Esophagus squamous epithelium (tissue), 5 donors: ENCODE measurements at regions not wholly inside any gene's neighbourhood (a gene's known extent, or its start where the extent isn't known, plus 50 kb on each side); places are given as distances from the start of the nearest gene placed in this dataset.

ENCODE experiments used
- DNase-seq: peaks from one replicate; lab custom pipeline; 2025; lab: John Stamatoyannopoulos, UW
- H3K27ac ChIP-seq, 4 donors: fragments of 200-600 bp; sonication (generic); one replicate each; pipeline ENCODE4 v1.5.1; 2016 to 2019; ENCODE audit warnings: mild to moderate bottlenecking in 1 of 4
- H3K27me3 ChIP-seq, 4 donors: fragments of 200-600 bp; sonication (generic); 1 replicate in 3 of 4; 2 replicates in 1 of 4; pipeline versions ENCODE4 v1.5.1 to v1.6.0; 2017 to 2021; ENCODE audit warnings: antibody characterized with exemption in 1 of 4
- H3K36me3 ChIP-seq, 3 donors: fragments of 200-600 bp; sonication (generic); one replicate each; pipeline ENCODE4 v1.5.1; 2016 to 2019
- H3K4me1 ChIP-seq, 3 donors: fragments of 200-600 bp; sonication (generic); one replicate each; pipeline ENCODE4 v1.5.1; 2017 to 2019
- H3K4me3 ChIP-seq, 4 donors: fragments of 200-600 bp; sonication (generic); 1 replicate in 3 of 4; 2 replicates in 1 of 4; pipeline ENCODE4 v1.5.1; 2016 to 2019; ENCODE audit warnings: mild to moderate bottlenecking in 2 of 4, moderate library complexity in 1 of 4
- H3K9me3 ChIP-seq, 3 donors: fragments of 200-600 bp; sonication (generic); one replicate each; pipeline ENCODE4 v1.5.1; 2016 to 2019
- CTCF ChIP-seq, 6 experiments: fragments of 450-650 bp in 4 of 6; fragments of 200-600 bp in 2 of 6; sonication (generic) in 2 of 6; IDR thresholded peaks; one replicate each; pipeline ENCODE4 v1.5.1; 2016 to 2019; ENCODE audit warnings: antibody characterized with exemption in 6 of 6, mild to moderate bottlenecking in 4 of 6, moderate library complexity in 4 of 6
- POLR2A ChIP-seq, 4 donors: fragments of 450-650 bp; IDR thresholded peaks; one replicate each; pipeline ENCODE4 v1.6.1; 2017; ENCODE audit warnings: antibody characterized with exemption in 4 of 4, mild to moderate bottlenecking in 4 of 4, moderate library complexity in 3 of 4
- WGBS, 2 donors: methylation state at CpG; one replicate each; pipeline ENCODE4 v1.1.5; 2018; 5-methylcytosine and 5-hydroxymethylcytosine counted together
- intact Hi-C: fragments of 100-400 bp; cut with DNase I; formaldehyde crosslinking; loops from one replicate; pipeline ENCODE4 v1.15.0; 2022
- donor health status: DM: yes; HTN: yes; CAD: no.

- TF ChIP-seq POLR2A (IDR thresholded peaks at IDR 0.05) (no peak), CTCF (IDR thresholded peaks at IDR 0.05) (no peak)
- Histone ChIP-seq H3K36me3 (no peaks in the 10 kb centered on the region), H3K4me3 (no peak overlapping the region), H3K9me3 (no peaks in the 10 kb centered on the region), H3K27ac (no peak overlapping the region), H3K4me1 (no peaks in the 10 kb centered on the region), H3K27me3 (peaks cover 0 to 98% (median 0%) of the 10 kb centered on the region in 4 donors)
- DNase-seq: no peak
- intact Hi-C loops: no loop called here
- 55 to 81% methylated on average over 2 to 4 of the region's 13 CpGs for WGBS, 2 donors
These were observed 96.0 kb upstream of the ACTRT2 start for GRCh38 chr1:2925291-2925690.

- no peak overlapping the region for H3K27ac ChIP-seq
- H3K27me3 ChIP-seq: peaks cover 0 to 98% (median 0%) of the 10 kb centered on the region in 4 donors
- intact Hi-C loops: no loop called here
- no peak overlapping the region for H3K4me3 ChIP-seq
- DNase-seq: no peak
- no peaks in the 10 kb centered on the region for H3K4me1 ChIP-seq
- TF ChIP-seq POLR2A (IDR thresholded peaks at IDR 0.05): no peak
- TF ChIP-seq CTCF (IDR thresholded peaks at IDR 0.05): no peak
- H3K9me3 ChIP-seq: no peaks in the 10 kb centered on the region
- no peaks in the 10 kb centered on the region for H3K36me3 ChIP-seq
- WGBS, 2 donors: 33 to 42% methylated on average over 1 to 2 of the region's 10 CpGs
These were observed 95.3 kb upstream of the ACTRT2 start for GRCh38 chr1:2925918-2926317.

GRCh38 chr1:2926447-2927055 is 94.7 kb upstream of the ACTRT2 start:
- WGBS, 2 donors: 0% methylated on average over 1 of the region's 5 CpGs; no CpG with 5 or more reads in 1 of the 2 donors
- H3K4me3 ChIP-seq: no peak overlapping the region
- DNase-seq: no peak
- no peaks in the 10 kb centered on the region for H3K4me1 ChIP-seq
- no peaks in the 10 kb centered on the region for H3K9me3 ChIP-seq
- TF ChIP-seq POLR2A (IDR thresholded peaks at IDR 0.05): no peak
- no peaks in the 10 kb centered on the region for H3K36me3 ChIP-seq
- peaks cover 0 to 98% (median 0%) of the 10 kb centered on the region in 4 donors for H3K27me3 ChIP-seq
- no peak overlapping the region for H3K27ac ChIP-seq
- intact Hi-C loops: no loop called here

- H3K4me1 ChIP-seq: no peaks in the 10 kb centered on the region
- no peaks in the 10 kb centered on the region for H3K9me3 ChIP-seq
- no peak overlapping the region for H3K27ac ChIP-seq
- H3K27me3 ChIP-seq: peaks cover 0 to 98% (median 0%) of the 10 kb centered on the region in 4 donors
- H3K36me3 ChIP-seq: no peaks in the 10 kb centered on the region
- no peak for TF ChIP-seq POLR2A (IDR thresholded peaks at IDR 0.05)
- no peak for TF ChIP-seq CTCF (IDR thresholded peaks at IDR 0.05)
- 63 to 76% methylated on average over 21 to 28 of the region's 40 CpGs for WGBS, 2 donors
- no peak overlapping the region for H3K4me3 ChIP-seq
- no peak for DNase-seq
- intact Hi-C loops: no loop called here
These were observed 93.6 kb upstream of the ACTRT2 start for GRCh38 chr1:2927393-2928360.

GRCh38 chr1:2928366-2929325 is 92.6 kb upstream of the ACTRT2 start:
- H3K4me3 ChIP-seq: no peak overlapping the region
- DNase-seq: no peak
- intact Hi-C loops: no loop called here
- H3K9me3 ChIP-seq: no peaks in the 10 kb centered on the region
- no peaks in the 10 kb centered on the region for H3K4me1 ChIP-seq
- no peaks in the 10 kb centered on the region for H3K36me3 ChIP-seq
- H3K27ac ChIP-seq: no peak overlapping the region
- H3K27me3 ChIP-seq: peaks cover 0 to 98% (median 0%) of the 10 kb centered on the region in 4 donors
- 71% methylated on average over 8 to 16 of the region's 42 CpGs for WGBS, 2 donors
- no peak for TF ChIP-seq POLR2A (IDR thresholded peaks at IDR 0.05)
